Hepatocyte (in vitro differentiated cells): ENCODE measurements at regions not wholly inside any gene's neighbourhood (a gene's known extent, or its start where the extent isn't known, plus 50 kb on each side); places are given as distances from the start of the nearest gene placed in this dataset.

Experiments
- DNase-seq: peaks from one replicate; pipeline ENCODE4 v3.0.0-alpha.2; 2016; ENCODE audit warnings: low spot score
- H2AFZ ChIP-seq: fragments of 200-600 bp; sonication (generic); 2 replicates; pipeline ENCODE4 v1.6.0; 2016; ENCODE audit warnings: antibody characterized with exemption, mild to moderate bottlenecking
- H3K27ac ChIP-seq: fragments of 200-600 bp; sonication (generic); 2 replicates; pipeline ENCODE4 v1.5.1; 2016; ENCODE audit warnings: mild to moderate bottlenecking
- H3K27me3 ChIP-seq: fragments of 200-600 bp; sonication (generic); 2 replicates; pipeline ENCODE4 v1.6.1; 2016
- H3K36me3 ChIP-seq: fragments of 200-600 bp; sonication (generic); replicated peaks from 2 replicates; pipeline ENCODE4 v1.5.1; 2016; ENCODE audit warnings: low read depth; ENCODE audit not compliant: insufficient read depth
- H3K4me1 ChIP-seq: fragments of 200-600 bp; sonication (generic); 2 replicates; pipeline ENCODE4 v1.5.1; 2016; ENCODE audit warnings: mild to moderate bottlenecking, moderate library complexity; ENCODE audit not compliant: insufficient read depth
- H3K4me2 ChIP-seq: fragments of 200-600 bp; sonication (generic); 2 replicates; pipeline ENCODE4 v1.6.0; 2016
- H3K4me3 ChIP-seq: fragments of 200-600 bp; sonication (generic); 2 replicates; pipeline ENCODE4 v1.5.1; 2016; ENCODE audit warnings: mild to moderate bottlenecking
- H3K79me2 ChIP-seq: fragments of 200-600 bp; sonication (generic); 2 replicates; pipeline ENCODE4 v1.6.0; 2017; ENCODE audit warnings: mild to moderate bottlenecking
- H3K9me2 ChIP-seq: fragments of 200-600 bp; sonication (generic); replicated peaks from 2 replicates; pipeline ENCODE4 v1.6.0; 2017; ENCODE audit warnings: mild to moderate bottlenecking; ENCODE audit not compliant: insufficient read depth
- H3K9me3 ChIP-seq: fragments of 200-600 bp; sonication (generic); 2 replicates; pipeline ENCODE4 v1.5.1; 2016; ENCODE audit warnings: low read depth, mild to moderate bottlenecking
- H4K20me1 ChIP-seq: fragments of 200-600 bp; sonication (generic); 2 replicates; pipeline ENCODE4 v1.6.0; 2016; ENCODE audit warnings: mild to moderate bottlenecking; ENCODE audit not compliant: insufficient read depth, poor library complexity, severe bottlenecking
- CTCF ChIP-seq: fragments of 200-600 bp; sonication (generic); IDR thresholded peaks from 2 replicates; pipeline ENCODE4 v1.5.1; 2016; ENCODE audit warnings: antibody characterized with exemption, mild to moderate bottlenecking; ENCODE audit not compliant: poor library complexity
- EZH2 ChIP-seq: fragments of 200-600 bp; sonication (generic); IDR thresholded peaks from 2 replicates; pipeline ENCODE4 v1.6.1; 2016; ENCODE audit warnings: antibody characterized with exemption, mild to moderate bottlenecking, borderline replicate concordance
- EZH2phosphoT487 ChIP-seq: fragments of 200-600 bp; sonication (generic); IDR thresholded peaks from one replicate; pipeline ENCODE4 v1.6.1; 2018; ENCODE audit warnings: antibody characterized with exemption, mild to moderate bottlenecking, low read depth, moderate library complexity; ENCODE audit not compliant: unreplicated experiment, severe bottlenecking
- WGBS: methylation state at CpG from one replicate; pipeline ENCODE4 v1.1.6; 2016; ENCODE audit warnings: low lambda C conversion rate; ENCODE audit errors: missing lambda C conversion rate; 5-methylcytosine and 5-hydroxymethylcytosine counted together

GRCh38 chr2:187862715-187863114 is 308.5 kb upstream of the TFPI start:
- Histone ChIP-seq H3K4me3 (no peak overlapping the region), H3K9me3 (no peaks in the 10 kb centered on the region), H3K27ac (no peak overlapping the region), H3K4me2 (no peak overlapping the region), H3K36me3 (no peaks in the 10 kb centered on the region), H3K79me2 (no peaks in the 10 kb centered on the region), H3K4me1 (peaks cover 8% of the 10 kb centered on the region), H2AFZ (peak overlapping the region; percentile 7), H4K20me1 (no peaks in the 10 kb centered on the region), H3K9me2 (no peaks in the 10 kb centered on the region), H3K27me3 (no peaks in the 10 kb centered on the region)
- WGBS, result 33% methylated on average over 3 of the region's 3 CpGs
- no peak for DNase-seq
- TF ChIP-seq EZH2 (no peak), EZH2phosphoT487 (no peak), CTCF (no peak)

- Histone ChIP-seq H2AFZ (no peak overlapping the region), H3K9me3 (no peaks in the 10 kb centered on the region), H3K27ac (no peak overlapping the region), H3K27me3 (no peaks in the 10 kb centered on the region), H3K9me2 (no peaks in the 10 kb centered on the region), H3K36me3 (no peaks in the 10 kb centered on the region), H3K79me2 (no peaks in the 10 kb centered on the region), H3K4me2 (no peak overlapping the region), H3K4me3 (no peak overlapping the region), H4K20me1 (no peaks in the 10 kb centered on the region), H3K4me1 (peaks cover 8% of the 10 kb centered on the region)
- DNase-seq, result no peak
- TF ChIP-seq EZH2, result no peak
- no peak for TF ChIP-seq EZH2phosphoT487
- TF ChIP-seq CTCF, result no peak
- WGBS, result 79% methylated on average over 4 of the region's 4 CpGs
Observed at GRCh38 chr2:187865025-187865424, 310.8 kb upstream of the TFPI start.

- Histone ChIP-seq H3K4me1 (peaks cover 8% of the 10 kb centered on the region), H3K4me3 (no peak overlapping the region), H4K20me1 (no peaks in the 10 kb centered on the region), H3K9me3 (no peaks in the 10 kb centered on the region), H3K4me2 (no peak overlapping the region), H3K27me3 (no peaks in the 10 kb centered on the region), H3K27ac (no peak overlapping the region), H2AFZ (no peak overlapping the region), H3K9me2 (no peaks in the 10 kb centered on the region), H3K79me2 (no peaks in the 10 kb centered on the region), H3K36me3 (no peaks in the 10 kb centered on the region)
- no peak for TF ChIP-seq CTCF
- no peak for TF ChIP-seq EZH2phosphoT487
- TF ChIP-seq EZH2, result no peak
- WGBS, result 93% methylated on average over 8 of the region's 8 CpGs
- no peak for DNase-seq
Observed at GRCh38 chr2:187867165-187867564, 312.9 kb upstream of the TFPI start.

GRCh38 chr2:187869195-187869594 is 315.0 kb upstream of the TFPI start:
- no peaks in the 10 kb centered on the region for H3K9me3 ChIP-seq
- H3K36me3 ChIP-seq, result no peaks in the 10 kb centered on the region
- no peaks in the 10 kb centered on the region for H3K27me3 ChIP-seq
- peaks cover 4% of the 10 kb centered on the region for H3K4me1 ChIP-seq
- H3K9me2 ChIP-seq, result no peaks in the 10 kb centered on the region
- no peak for DNase-seq
- no peak overlapping the region for H3K4me3 ChIP-seq
- no peaks in the 10 kb centered on the region for H4K20me1 ChIP-seq
- H2AFZ ChIP-seq, result no peak overlapping the region
- no peak overlapping the region for H3K27ac ChIP-seq
- no peak for TF ChIP-seq CTCF
- TF ChIP-seq EZH2, result no peak
- TF ChIP-seq EZH2phosphoT487, result no peak
- H3K4me2 ChIP-seq, result no peak overlapping the region
- H3K79me2 ChIP-seq, result no peaks in the 10 kb centered on the region
- 83% methylated on average over 9 of the region's 9 CpGs for WGBS
